Gastrocnemius medialis (tissue), 4 donors: ENCODE measurements at regions not wholly inside any gene's neighbourhood (a gene's known extent, or its start where the extent isn't known, plus 50 kb on each side); places are given as distances from the start of the nearest gene placed in this dataset.

Experiments used
- CTCF ChIP-seq, 5 experiments: fragments of 450-650 bp in 3 of 5; fragments of 200-600 bp in 2 of 5; sonication (generic) in 2 of 5; IDR thresholded peaks in 4 of 5; conservative IDR thresholded peaks in 1 of 5; 1 replicate in 4 of 5; 2 replicates in 1 of 5; pipeline ENCODE4 v1.5.1; 2016 to 2019; ENCODE audit warnings: antibody characterized with exemption in 5 of 5, mild to moderate bottlenecking in 3 of 5, moderate library complexity in 3 of 5
- POLR2A ChIP-seq, 2 donors: fragments of 450-650 bp; IDR thresholded peaks; one replicate each; pipeline ENCODE4 v1.6.1; 2017; ENCODE audit warnings: antibody characterized with exemption in 2 of 2, mild to moderate bottlenecking in 2 of 2, moderate library complexity in 2 of 2

GRCh38 chr6:903761-904160 is 210.8 kb upstream of the EXOC2 start:
- TF ChIP-seq CTCF (IDR thresholded peaks at IDR 0.05 in 4 of 5, conservative IDR thresholded peaks at IDR 0.05 in 1 of 5) (no peak), POLR2A (IDR thresholded peaks at IDR 0.05) (no peak)
